ENCODE measurements at regions not wholly inside any gene's neighbourhood (a gene's known extent, or its start where the extent isn't known, plus 50 kb on each side); places are given as distances from the start of the nearest gene placed in this dataset.
A peak's percentile ranks its signal among the peaks of the same experiment; 100 is the strongest.

- no TSS peak for BruUV-seq (replicated peaks)
- no peak overlapping the region for H3K4me2 ChIP-seq (ENCODE audit: insufficient read depth, low read length)
- CTCF ChIA-PET (ENCODE audit: low intra/inter-chr PET ratio), result no interaction called here
These were observed 573.6 kb downstream of the JRKL start for GRCh38 chr11:96963375-96963774.

DNA sequence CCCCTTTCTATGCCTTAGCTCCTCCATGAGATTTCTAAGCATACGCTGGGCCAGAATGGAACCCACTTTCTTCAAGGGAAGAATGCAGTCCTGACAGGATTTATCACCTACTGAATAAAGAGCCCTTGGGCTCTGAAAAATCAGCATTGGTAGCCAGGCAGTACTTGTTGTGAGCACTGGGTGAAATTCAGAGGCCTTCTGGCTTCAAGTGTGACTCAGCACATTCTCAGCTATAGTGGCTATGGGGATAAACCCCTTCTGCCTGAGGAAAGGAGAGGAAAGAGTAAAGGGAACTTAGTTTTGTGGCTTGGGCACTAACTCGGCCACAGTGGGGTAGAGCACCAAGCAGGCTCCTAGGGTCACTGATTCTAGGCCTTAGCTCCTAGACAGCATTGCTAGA lies 574.8 kb downstream of the JRKL start:
- FAIRE-seq (no peak), ATAC-seq (no peak), DNase-seq (ENCODE audit: extremely low read depth in 1 of 4, low spot score in 3 of 4) (peak in 1 of 4 experiments; percentile 49)
- 0% methylated on average over 2 of the region's 2 CpGs for WGBS (ENCODE audit: insufficient coverage, low coverage, missing lambda C conversion rate)
- Histone ChIP-seq H3K4me1 (replicated peaks in 1 of 2; ENCODE audit: control insufficient read depth in 2 of 2, insufficient read depth in 2 of 2, low read length in 2 of 2) (no peaks in the 10 kb centered on the region), H3K9ac (ENCODE audit: insufficient read depth in 1 of 2, low read depth in 2 of 2, low read length in 2 of 2) (no peak overlapping the region), H2AFZ (ENCODE audit: low read depth, low read length) (0 out of 2 replicates have a peak overlapping the region, but pooled peaks have one; percentile 40), H3K9me1 (ENCODE audit: control insufficient read depth, insufficient read depth, low read length) (no peaks in the 10 kb centered on the region), H3K36me3 (ENCODE audit: control insufficient read depth, insufficient read depth, low read length) (no peaks in the 10 kb centered on the region), H3K4me3 (no peak overlapping the region), H3K79me2 (ENCODE audit: control insufficient read depth, insufficient read depth, low read length) (no peaks in the 10 kb centered on the region), H3K9me3 (replicated peaks; ENCODE audit: control insufficient read depth, insufficient read depth, low read depth, low read length) (peaks cover 3% of the 10 kb centered on the region), H3K27me3 (ENCODE audit: control insufficient read depth in 2 of 2, insufficient read depth in 2 of 2, low read length in 2 of 2) (no peaks in the 10 kb centered on the region), H4K20me1 (replicated peaks; ENCODE audit: control insufficient read depth, insufficient read depth, low read length) (no peaks in the 10 kb centered on the region), H3K27ac (ENCODE audit: extremely low read depth, low read depth, low read length) (no peak overlapping the region), H3K4me2 (ENCODE audit: insufficient read depth, low read length) (no peak overlapping the region)
- POLR2A ChIA-PET, result no interaction called here
- CTCF ChIA-PET (ENCODE audit: low intra/inter-chr PET ratio), result no interaction called here
- in situ Hi-C loops (cut with MboI), result no loop called here
- intact Hi-C loops (cut with micrococcal nuclease), result no loop called here
- BruUV-seq (replicated peaks), result no TSS peak
- TF ChIP-seq C11orf30 (IDR thresholded peaks at IDR 0.05; ENCODE audit: low read depth) (peak; percentile 69), ZC3H11A (IDR thresholded peaks at IDR 0.05; ENCODE audit: low read depth, low read length) (no peak), ZBTB11 (CRISPR knock-in tag; IDR thresholded peaks at IDR 0.05) (0 out of 6 replicates have a peak, but pooled peaks of 1 of the 3 experiments have one; percentile 36), E2F3 (CRISPR knock-in tag; IDR thresholded peaks at IDR 0.05) (no peak), NFE2L1 (tag; IDR thresholded peaks at IDR 0.05; ENCODE audit: borderline replicate concordance, low read depth) (peak; percentile 90), NFE2 (IDR thresholded peaks at IDR 0.05; ENCODE audit: low read depth) (peak; percentile 76), STAT5A (IDR thresholded peaks at IDR 0.05; ENCODE audit: borderline replicate concordance, low read length) (no peak)

More at GRCh38 chr11:96963375-96963774, 573.6 kb downstream of the JRKL start:
- in situ Hi-C loops (cut with MboI), result no loop called here
- Histone ChIP-seq H2AFZ (ENCODE audit: low read depth, low read length) (no peak overlapping the region), H3K4me1 (replicated peaks in 1 of 2; ENCODE audit: control insufficient read depth in 2 of 2, insufficient read depth in 2 of 2, low read length in 2 of 2) (no peaks in the 10 kb centered on the region), H3K36me3 (ENCODE audit: control insufficient read depth, insufficient read depth, low read length) (no peaks in the 10 kb centered on the region), H3K79me2 (ENCODE audit: control insufficient read depth, insufficient read depth, low read length) (no peaks in the 10 kb centered on the region), H3K9ac (ENCODE audit: insufficient read depth in 1 of 2, low read depth in 2 of 2, low read length in 2 of 2) (no peak overlapping the region), H3K4me3 (no peak overlapping the region), H3K9me1 (ENCODE audit: control insufficient read depth, insufficient read depth, low read length) (no peaks in the 10 kb centered on the region), H4K20me1 (replicated peaks; ENCODE audit: control insufficient read depth, insufficient read depth, low read length) (no peaks in the 10 kb centered on the region), H3K27me3 (ENCODE audit: control insufficient read depth in 2 of 2, insufficient read depth in 2 of 2, low read length in 2 of 2) (no peaks in the 10 kb centered on the region), H3K27ac (ENCODE audit: extremely low read depth, low read depth, low read length) (no peak overlapping the region), H3K9me3 (replicated peaks; ENCODE audit: control insufficient read depth, insufficient read depth, low read depth, low read length) (peaks cover 3% of the 10 kb centered on the region)
- FAIRE-seq (no peak), DNase-seq (ENCODE audit: extremely low read depth in 1 of 4, low spot score in 3 of 4) (no peak), ATAC-seq (no peak)
- WGBS (ENCODE audit: insufficient coverage, low coverage, missing lambda C conversion rate), result 8% methylated on average over 2 of the region's 2 CpGs
- POLR2A ChIA-PET, result no interaction called here
- TF ChIP-seq CEBPB (tag; IDR thresholded peaks at IDR 0.05), result peak; percentile 73
- TF ChIP-seq, protein P1, sequence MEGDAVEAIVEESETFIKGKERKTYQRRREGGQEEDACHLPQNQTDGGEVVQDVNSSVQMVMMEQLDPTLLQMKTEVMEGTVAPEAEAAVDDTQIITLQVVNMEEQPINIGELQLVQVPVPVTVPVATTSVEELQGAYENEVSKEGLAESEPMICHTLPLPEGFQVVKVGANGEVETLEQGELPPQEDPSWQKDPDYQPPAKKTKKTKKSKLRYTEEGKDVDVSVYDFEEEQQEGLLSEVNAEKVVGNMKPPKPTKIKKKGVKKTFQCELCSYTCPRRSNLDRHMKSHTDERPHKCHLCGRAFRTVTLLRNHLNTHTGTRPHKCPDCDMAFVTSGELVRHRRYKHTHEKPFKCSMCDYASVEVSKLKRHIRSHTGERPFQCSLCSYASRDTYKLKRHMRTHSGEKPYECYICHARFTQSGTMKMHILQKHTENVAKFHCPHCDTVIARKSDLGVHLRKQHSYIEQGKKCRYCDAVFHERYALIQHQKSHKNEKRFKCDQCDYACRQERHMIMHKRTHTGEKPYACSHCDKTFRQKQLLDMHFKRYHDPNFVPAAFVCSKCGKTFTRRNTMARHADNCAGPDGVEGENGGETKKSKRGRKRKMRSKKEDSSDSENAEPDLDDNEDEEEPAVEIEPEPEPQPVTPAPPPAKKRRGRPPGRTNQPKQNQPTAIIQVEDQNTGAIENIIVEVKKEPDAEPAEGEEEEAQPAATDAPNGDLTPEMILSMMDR (IDR thresholded peaks at IDR 0.05 in 2 of 3, conservative IDR thresholded peaks at IDR 0.05 in 1 of 3; ENCODE audit: insufficient read depth in 2 of 3, low read depth in 1 of 3, low read length in 3 of 3), result no peak
- no peak for TF ChIP-seq CEBPG (CRISPR knock-in tag; IDR thresholded peaks at IDR 0.05)
- TF ChIP-seq CEBPG (tag; conservative IDR thresholded peaks at IDR 0.05 in 1 of 2, IDR thresholded peaks at IDR 0.05 in 1 of 2), result peak in 1 of 2 experiments; percentile 66; a peak in 2 of 4 replicates
- intact Hi-C loops (cut with micrococcal nuclease), result no loop called here

All from K562 (cell line).